GM21515 (cell line): ENCODE measurements at regions not wholly inside any gene's neighbourhood (a gene's known extent, or its start where the extent isn't known, plus 50 kb on each side); places are given as distances from the start of the nearest gene placed in this dataset.
"Not testable (repeated sequence)": the region's sequence is repeated elsewhere in the genome, so short reads cannot be mapped to it uniquely, and the experiment has no call there.

Experiments used
- ATAC-seq: cut with Tn5 transposase; IDR thresholded peaks from one replicate; pipeline ENCODE4 v1.9.1; 2021; ENCODE audit not compliant: unreplicated experiment

- ATAC-seq: no peak
These were observed 223.8 kb upstream of the SMLR1 start for GRCh38 chr6:130603391-130603790.

GRCh38 chr6:130604841-130605399 lies 222.3 kb upstream of the SMLR1 start:
- no peak for ATAC-seq

GRCh38 chr6:130610303-130610702 lies 216.9 kb upstream of the SMLR1 start:
- no peak for ATAC-seq

DNA sequence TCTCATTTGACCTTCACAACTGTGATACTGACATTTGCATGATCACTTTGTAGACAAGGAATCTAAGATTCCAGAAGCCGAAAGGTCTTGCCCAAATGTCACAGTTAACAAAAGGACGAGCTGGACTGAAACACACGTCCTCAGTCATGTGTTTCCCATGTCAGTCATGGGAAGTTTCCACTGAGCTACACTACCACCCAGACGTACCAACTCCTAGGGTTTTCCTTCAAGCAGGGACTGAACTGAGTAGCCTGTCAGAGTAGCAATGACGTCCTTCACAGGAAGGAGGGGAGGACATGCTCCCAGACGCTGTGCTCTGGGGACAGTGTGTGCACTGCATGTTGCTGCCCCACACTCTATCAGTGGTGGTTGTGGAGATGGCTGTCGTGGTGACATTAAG lies 215.8 kb upstream of the SMLR1 start:
- ATAC-seq: no peak

- no peak for ATAC-seq
These were observed 214.0 kb upstream of the SMLR1 start for GRCh38 chr6:130613176-130613575.

DNA sequence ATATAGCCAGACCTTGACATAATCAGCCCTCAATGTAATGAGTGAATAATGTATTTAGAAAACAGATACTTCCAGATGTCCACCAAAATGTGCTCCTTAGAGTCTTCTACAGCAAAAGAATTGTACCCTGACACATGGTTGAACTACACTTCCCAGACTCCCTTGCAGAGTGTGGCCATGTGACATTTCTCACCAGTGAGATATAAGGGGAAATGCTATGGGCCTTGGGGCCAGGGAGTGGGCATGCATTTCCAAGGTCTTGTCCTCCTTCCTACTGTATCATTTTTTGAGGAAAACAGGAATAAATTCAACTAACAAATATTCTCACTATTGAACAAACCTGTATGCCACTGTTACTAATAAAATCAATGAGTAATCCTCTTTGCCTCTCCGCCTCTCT lies 211.4 kb upstream of the SMLR1 start:
- ATAC-seq: peak; percentile 55

DNA sequence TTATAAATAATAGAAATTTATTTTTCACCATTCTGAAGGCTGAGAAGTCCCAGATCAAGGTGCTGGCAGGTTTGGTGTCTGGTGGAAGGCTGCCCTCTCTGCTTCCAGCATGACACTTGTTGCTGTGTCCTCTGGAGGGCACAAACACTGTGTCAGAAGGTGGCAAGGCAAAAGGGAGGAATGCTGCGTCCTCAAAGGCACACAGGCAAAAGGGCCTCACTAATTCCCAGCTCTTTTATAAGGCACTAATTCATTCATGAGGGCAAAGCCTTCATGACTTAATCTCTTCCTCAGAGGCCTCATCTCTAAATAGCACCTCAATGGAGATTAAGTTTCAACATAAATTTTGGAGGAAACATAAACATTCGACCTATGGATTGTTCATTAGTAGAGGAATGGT lies 209.5 kb upstream of the SMLR1 start:
- no peak for ATAC-seq

- not testable (repeated sequence) for ATAC-seq
These were observed 208.4 kb upstream of the SMLR1 start for GRCh38 chr6:130618806-130619205.

DNA sequence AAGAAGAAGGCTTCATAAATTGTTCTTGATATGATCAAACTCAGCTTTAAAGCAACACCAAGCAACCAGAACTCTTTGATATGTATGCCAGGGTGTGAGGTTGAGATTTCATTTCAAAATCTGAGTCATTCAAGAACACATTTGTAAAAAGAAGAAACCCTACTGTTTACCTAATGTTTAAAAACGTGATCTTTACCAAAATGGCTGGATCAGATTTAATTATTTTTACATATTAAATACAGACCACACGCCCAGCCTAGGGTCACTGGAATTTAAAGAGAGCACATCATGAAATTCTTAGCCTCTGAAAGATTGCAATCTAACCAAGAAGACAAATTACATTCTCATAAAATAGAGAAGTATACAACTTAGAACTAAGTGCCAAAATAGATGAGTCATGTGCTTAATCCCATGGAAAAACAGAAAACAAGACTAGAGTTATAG lies 206.8 kb upstream of the SMLR1 start:
- no peak for ATAC-seq

- ATAC-seq: no peak
These were observed 205.1 kb upstream of the SMLR1 start for GRCh38 chr6:130622142-130622541.

DNA sequence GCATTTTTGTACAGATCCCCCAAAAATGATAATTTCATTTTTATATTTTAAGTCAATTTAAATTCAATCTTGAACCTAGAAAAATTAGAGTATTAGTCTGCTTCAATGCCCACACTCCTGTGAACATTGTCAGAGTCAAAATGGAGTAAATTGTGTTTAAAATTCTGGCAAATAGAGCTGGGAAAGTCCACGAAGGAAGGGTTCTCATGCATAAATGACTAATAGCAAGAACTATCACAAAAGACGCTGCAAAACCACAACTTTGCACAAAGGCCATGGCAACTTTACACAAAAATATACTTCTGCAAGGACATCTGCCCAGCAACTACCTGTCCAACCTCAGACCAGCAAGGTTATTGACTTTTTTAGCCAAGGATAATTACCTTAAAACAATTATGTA lies 203.2 kb upstream of the SMLR1 start:
- ATAC-seq: no peak

DNA sequence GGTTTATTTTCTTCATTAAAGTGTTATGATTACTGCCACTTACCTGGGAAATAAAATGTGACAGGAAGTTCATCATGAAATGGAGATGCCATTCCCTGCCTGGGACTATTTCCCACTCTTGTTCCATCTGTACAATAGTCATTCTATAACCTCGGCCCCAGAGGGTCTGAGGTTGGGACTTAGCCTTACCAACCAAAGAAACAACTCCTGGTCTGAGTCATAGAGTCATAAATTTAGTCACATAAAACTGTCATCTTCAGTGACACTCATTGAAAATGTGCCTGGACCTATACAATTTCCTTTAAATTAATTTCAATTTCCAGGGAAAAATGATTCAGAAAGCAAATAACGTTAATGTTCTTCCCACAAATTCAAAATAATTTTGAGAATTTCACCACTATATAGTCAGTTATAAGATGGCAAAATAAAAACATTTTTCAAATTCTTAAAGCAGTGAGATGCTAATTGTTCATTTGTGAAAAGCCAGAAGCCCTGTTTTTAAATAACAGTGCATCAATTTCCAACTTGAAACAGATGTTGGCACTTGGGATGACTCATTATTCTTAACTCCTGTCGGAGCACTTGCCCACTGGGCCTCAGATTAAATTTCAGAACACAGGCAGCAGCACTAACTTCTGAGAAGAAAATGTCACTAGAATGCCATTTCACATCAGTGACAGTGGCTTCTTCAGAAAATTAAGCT lies 201.2 kb upstream of the SMLR1 start:
- ATAC-seq: peak; percentile 76

GRCh38 chr6:130628862-130629261 lies 198.3 kb upstream of the SMLR1 start:
- ATAC-seq: no peak

DNA sequence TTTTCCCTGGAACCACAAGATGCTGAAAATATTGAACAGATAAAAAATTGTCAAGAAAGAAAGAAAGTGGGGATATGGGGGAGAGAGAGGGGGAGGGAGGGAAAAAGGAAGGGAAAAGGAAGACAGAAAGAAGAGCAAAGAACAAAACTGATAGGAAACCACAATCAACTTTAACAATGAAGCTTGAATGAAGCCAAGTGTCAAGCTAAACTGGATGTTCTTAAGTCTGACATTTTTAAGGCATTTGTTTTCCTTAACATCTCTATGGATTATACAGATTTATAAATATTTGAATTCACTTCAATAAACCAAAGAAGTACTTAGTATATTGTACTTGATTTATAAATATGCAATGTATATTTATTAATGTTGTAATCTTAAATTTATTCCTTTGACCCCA lies 197.6 kb upstream of the SMLR1 start:
- no peak for ATAC-seq

GRCh38 chr6:130632277-130632676 lies 194.9 kb upstream of the SMLR1 start:
- ATAC-seq: no peak

- ATAC-seq: no peak
These were observed 194.3 kb upstream of the SMLR1 start for GRCh38 chr6:130632897-130633296.

DNA sequence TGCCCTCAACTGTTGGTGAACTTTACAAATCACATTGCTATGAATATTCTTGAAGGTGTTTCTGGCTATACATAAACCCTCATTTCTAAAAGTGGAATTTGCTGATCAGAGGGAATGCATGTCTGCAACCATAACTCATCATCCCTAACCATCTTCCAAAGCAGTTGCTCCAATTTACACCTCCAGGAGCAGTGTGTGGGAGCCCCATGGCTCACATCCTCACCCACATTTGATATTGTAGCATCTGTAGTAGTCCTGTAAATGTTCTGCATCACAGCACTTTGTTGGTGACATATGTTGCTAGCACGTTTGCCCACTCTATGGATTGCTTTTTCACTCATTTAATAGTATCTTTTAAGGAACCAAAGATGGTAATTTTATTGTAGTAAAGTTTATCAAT lies 183.8 kb upstream of the SMLR1 start:
- no peak for ATAC-seq

- no peak for ATAC-seq
These were observed 183.0 kb upstream of the SMLR1 start for GRCh38 chr6:130644175-130644574.

- ATAC-seq: not testable (repeated sequence)
These were observed 182.4 kb upstream of the SMLR1 start for GRCh38 chr6:130644769-130645168.

GRCh38 chr6:130647246-130647645 lies 180.0 kb upstream of the SMLR1 start:
- no peak for ATAC-seq

- ATAC-seq: no peak
These were observed 171.6 kb upstream of the SMLR1 start for GRCh38 chr6:130655586-130655985.

GRCh38 chr6:130661077-130661476 lies 166.1 kb upstream of the SMLR1 start:
- no peak for ATAC-seq

DNA sequence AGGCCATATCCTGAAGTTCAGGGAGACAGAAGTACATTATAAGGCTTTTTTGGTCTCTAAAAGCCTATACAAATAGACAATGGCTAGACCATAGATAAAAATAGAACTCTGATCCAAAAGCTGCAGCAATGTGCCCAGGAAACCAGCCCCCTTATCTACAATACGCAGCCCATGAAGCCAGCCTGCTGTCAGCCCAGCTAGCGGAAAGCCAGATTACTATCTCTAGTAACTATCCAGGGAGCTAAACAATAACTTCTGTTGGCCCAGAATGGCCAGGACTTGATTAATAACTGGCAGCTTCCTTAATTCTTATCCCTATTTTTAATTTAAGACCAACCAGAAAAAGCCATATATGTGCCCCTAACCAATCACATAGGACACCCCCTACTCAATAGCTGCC lies 160.4 kb upstream of the SMLR1 start:
- no peak for ATAC-seq
